ENCODE measurements at regions not wholly inside any gene's neighbourhood (a gene's known extent, or its start where the extent isn't known, plus 50 kb on each side); places are given as distances from the start of the nearest gene placed in this dataset.

DNA sequence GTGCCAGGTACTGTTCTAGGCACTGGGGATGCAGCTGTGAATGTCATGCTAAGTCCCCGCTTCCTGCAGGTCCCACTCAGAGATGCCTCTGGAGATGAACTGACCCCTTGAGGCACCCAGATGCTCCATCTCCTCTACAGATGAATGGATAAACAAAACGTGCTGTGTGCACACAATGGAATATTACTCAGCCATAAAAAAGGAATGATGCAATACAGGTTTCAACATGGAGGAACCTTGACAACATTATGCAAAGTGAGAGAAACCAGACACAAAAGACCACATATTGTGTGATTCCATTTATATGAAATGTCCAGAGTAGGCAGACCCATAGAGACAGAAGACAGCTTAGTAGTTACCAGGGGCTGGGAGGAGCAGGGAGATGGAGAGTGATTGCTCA lies 320.1 kb upstream of the DIO3 start:
- TF ChIP-seq, protein P1, sequence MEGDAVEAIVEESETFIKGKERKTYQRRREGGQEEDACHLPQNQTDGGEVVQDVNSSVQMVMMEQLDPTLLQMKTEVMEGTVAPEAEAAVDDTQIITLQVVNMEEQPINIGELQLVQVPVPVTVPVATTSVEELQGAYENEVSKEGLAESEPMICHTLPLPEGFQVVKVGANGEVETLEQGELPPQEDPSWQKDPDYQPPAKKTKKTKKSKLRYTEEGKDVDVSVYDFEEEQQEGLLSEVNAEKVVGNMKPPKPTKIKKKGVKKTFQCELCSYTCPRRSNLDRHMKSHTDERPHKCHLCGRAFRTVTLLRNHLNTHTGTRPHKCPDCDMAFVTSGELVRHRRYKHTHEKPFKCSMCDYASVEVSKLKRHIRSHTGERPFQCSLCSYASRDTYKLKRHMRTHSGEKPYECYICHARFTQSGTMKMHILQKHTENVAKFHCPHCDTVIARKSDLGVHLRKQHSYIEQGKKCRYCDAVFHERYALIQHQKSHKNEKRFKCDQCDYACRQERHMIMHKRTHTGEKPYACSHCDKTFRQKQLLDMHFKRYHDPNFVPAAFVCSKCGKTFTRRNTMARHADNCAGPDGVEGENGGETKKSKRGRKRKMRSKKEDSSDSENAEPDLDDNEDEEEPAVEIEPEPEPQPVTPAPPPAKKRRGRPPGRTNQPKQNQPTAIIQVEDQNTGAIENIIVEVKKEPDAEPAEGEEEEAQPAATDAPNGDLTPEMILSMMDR (IDR thresholded peaks at IDR 0.05; ENCODE audit: low read length), result no peak
- TF ChIP-seq EZH2 (optimal IDR thresholded peaks at IDR 0.05; ENCODE audit: low read depth, low read length), result no peak

Data from MM.1S (cell line).